DND-41 (cell line): ENCODE measurements at regions not wholly inside any gene's neighbourhood (a gene's known extent, or its start where the extent isn't known, plus 50 kb on each side); places are given as distances from the start of the nearest gene placed in this dataset.

Source experiments
- CTCF ChIP-seq: IDR thresholded peaks from 2 replicates; pipeline ENCODE4 v1.5.1; 2012; ENCODE audit warnings: borderline replicate concordance, low read length, moderate library complexity, mild to moderate bottlenecking; ENCODE audit not compliant: poor library complexity, severe bottlenecking; ENCODE audit errors: extremely low read depth
- EZH2 ChIP-seq: IDR thresholded peaks from 3 replicates; pipeline ENCODE4 v1.6.1; 2012; ENCODE audit warnings: borderline replicate concordance, low read depth, mild to moderate bottlenecking, moderate library complexity, low read length, inconsistent platforms; ENCODE audit not compliant: severe bottlenecking

GRCh38 chr2:122639176-122639575 is 883.7 kb downstream of the TSN start:
- TF ChIP-seq CTCF (no peak), EZH2 (no peak)
